Stimulated activated CD4-positive, alpha-beta T cell treated with anti-CD3 and anti-CD28 coated beads, TNF-alpha, amount 100 ng/mL, for 1 hour (primary cell): ENCODE measurements at regions not wholly inside any gene's neighbourhood (a gene's known extent, or its start where the extent isn't known, plus 50 kb on each side); places are given as distances from the start of the nearest gene placed in this dataset.

Source experiments
- DNase-seq, 3 donors: peaks; one replicate each; pipeline ENCODE4 v3.0.0-alpha.2; 2020; ENCODE audit warnings: low read depth in 3 of 3, low spot score in 1 of 3

GRCh38 chr22:48223488-48224190 is 1461.2 kb downstream of the TBC1D22A start:
- no peak for DNase-seq

- no peak for DNase-seq
Observed at GRCh38 chr22:48222742-48223487, 1460.5 kb downstream of the TBC1D22A start.

- no peak for DNase-seq
Observed at GRCh38 chr22:48218889-48219420, 1456.5 kb downstream of the TBC1D22A start.

- no peak for DNase-seq
Observed at GRCh38 chr22:48217596-48217995, 1455.1 kb downstream of the TBC1D22A start.

GRCh38 chr22:48212727-48213126 is 1450.3 kb downstream of the TBC1D22A start:
- DNase-seq, result no peak

- no peak for DNase-seq
Observed at GRCh38 chr22:48210812-48211211, 1448.4 kb downstream of the TBC1D22A start.

GRCh38 chr22:48210198-48210580 is 1447.7 kb downstream of the TBC1D22A start:
- DNase-seq, result no peak

GRCh38 chr22:48209473-48210197 is 1447.2 kb downstream of the TBC1D22A start:
- DNase-seq, result no peak

GRCh38 chr22:48208894-48209293 is 1446.4 kb downstream of the TBC1D22A start:
- no peak for DNase-seq

GRCh38 chr22:48207919-48208535 is 1445.6 kb downstream of the TBC1D22A start:
- DNase-seq, result no peak

- DNase-seq, result no peak
Observed at GRCh38 chr22:48205790-48206189, 1443.3 kb downstream of the TBC1D22A start.

- no peak for DNase-seq
Observed at GRCh38 chr22:48205161-48205560, 1442.7 kb downstream of the TBC1D22A start.

GRCh38 chr22:48204296-48204695 is 1441.8 kb downstream of the TBC1D22A start:
- DNase-seq, result no peak

- DNase-seq, result no peak
Observed at GRCh38 chr22:48199667-48200066, 1437.2 kb downstream of the TBC1D22A start.

- DNase-seq, result no peak
Observed at GRCh38 chr22:48198489-48199459, 1436.3 kb downstream of the TBC1D22A start.

GRCh38 chr22:48197189-48197690 is 1434.8 kb downstream of the TBC1D22A start:
- DNase-seq, result no peak

GRCh38 chr22:48192920-48193319 is 1430.5 kb downstream of the TBC1D22A start:
- no peak for DNase-seq

- DNase-seq, result no peak
Observed at GRCh38 chr22:48192071-48192470, 1429.6 kb downstream of the TBC1D22A start.

- no peak for DNase-seq
Observed at GRCh38 chr22:48188231-48188721, 1425.8 kb downstream of the TBC1D22A start.

GRCh38 chr22:48187356-48187755 is 1424.9 kb downstream of the TBC1D22A start:
- no peak for DNase-seq
